GM21723 (cell line): ENCODE measurements at regions not wholly inside any gene's neighbourhood (a gene's known extent, or its start where the extent isn't known, plus 50 kb on each side); places are given as distances from the start of the nearest gene placed in this dataset.
"Not testable (repeated sequence)": the region's sequence is repeated elsewhere in the genome, so short reads cannot be mapped to it uniquely, and the experiment has no call there.

Experiments
- ATAC-seq: cut with Tn5 transposase; IDR thresholded peaks from one replicate; pipeline ENCODE4 v1.9.1; 2021; ENCODE audit warnings: mild to moderate bottlenecking, moderate library complexity; ENCODE audit not compliant: unreplicated experiment

GRCh38 chr10:31687663-31688482 lies 240.8 kb downstream of the ARHGAP12 start:
- no peak for ATAC-seq

DNA sequence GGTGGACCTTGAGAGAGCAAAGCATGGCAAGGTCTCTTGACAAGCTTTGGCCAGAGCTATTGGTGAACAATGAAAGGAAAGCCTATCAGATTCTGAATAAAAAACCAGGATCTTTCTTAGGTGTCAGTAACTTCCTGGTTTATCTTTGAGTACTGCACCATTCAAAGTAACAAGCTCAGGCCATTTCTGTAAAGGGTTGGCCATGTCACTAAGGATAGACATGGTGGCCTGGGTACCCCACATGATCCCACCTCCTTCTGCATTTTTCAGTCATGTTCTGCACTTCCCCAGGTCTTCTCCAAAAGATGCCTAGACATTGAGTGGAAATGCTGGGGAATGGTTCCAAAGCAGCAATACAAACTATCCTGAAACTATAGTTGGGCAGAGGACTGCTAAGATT lies 242.0 kb downstream of the ARHGAP12 start:
- ATAC-seq: no peak

DNA sequence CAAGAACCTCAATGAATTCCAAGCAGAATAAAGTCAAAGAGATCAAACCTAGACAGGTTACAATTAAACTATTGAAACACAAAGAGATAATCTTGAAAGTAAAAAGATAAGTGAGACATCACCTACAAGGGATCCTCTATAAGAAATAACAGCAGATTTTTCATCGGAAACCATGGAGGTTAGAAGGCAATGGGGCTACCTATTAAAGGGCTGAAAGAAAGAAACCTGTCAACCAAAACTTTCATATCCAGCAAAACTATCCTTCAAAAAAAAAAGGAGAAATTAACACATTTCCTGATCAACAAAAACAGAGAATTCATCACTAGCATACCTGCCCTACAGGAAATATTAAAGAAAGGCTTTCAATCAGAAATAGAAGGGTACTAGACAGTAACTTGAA lies 244.9 kb downstream of the ARHGAP12 start:
- no peak for ATAC-seq

DNA sequence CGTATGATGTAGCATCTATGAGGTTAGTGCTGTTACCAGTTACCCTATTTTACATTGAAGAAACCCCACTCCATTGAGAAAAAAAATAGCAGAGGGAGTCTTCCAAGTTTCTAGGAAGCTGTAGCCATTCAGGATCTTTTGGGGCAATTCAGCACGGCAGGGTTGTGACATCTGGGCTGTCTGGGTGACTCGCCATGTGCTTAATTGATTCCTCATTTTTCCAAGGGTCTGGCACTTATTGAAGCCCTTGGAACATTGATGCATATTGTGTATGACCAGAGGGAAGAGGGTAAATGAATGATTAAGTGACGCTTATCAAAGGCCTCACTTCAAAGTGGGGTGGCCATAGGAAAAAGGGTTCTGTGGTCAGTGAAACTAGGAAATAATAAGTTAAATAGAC lies 248.7 kb downstream of the ARHGAP12 start:
- ATAC-seq: no peak

- ATAC-seq: no peak
Measured at GRCh38 chr10:31678575-31679516, 249.8 kb downstream of the ARHGAP12 start.

DNA sequence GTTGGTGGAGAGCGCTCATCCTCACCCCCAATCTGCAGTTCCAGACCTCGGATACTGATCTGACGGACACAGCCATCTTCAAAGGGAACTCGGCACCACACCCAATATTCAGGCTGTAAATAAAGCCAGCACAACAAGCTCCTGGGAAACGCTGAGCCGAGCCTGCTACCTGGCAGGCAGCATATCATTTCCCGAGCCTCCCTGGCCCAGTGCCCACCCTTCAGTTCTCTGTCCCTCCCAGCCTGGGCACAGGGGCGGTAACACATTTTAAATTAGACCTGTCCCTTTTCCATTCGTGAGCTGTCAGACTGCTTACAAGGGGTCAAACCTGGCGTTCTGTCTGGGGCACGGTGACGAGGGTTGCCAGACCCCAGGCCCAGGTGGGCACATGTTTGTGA lies 250.5 kb downstream of the ARHGAP12 start:
- no peak for ATAC-seq

DNA sequence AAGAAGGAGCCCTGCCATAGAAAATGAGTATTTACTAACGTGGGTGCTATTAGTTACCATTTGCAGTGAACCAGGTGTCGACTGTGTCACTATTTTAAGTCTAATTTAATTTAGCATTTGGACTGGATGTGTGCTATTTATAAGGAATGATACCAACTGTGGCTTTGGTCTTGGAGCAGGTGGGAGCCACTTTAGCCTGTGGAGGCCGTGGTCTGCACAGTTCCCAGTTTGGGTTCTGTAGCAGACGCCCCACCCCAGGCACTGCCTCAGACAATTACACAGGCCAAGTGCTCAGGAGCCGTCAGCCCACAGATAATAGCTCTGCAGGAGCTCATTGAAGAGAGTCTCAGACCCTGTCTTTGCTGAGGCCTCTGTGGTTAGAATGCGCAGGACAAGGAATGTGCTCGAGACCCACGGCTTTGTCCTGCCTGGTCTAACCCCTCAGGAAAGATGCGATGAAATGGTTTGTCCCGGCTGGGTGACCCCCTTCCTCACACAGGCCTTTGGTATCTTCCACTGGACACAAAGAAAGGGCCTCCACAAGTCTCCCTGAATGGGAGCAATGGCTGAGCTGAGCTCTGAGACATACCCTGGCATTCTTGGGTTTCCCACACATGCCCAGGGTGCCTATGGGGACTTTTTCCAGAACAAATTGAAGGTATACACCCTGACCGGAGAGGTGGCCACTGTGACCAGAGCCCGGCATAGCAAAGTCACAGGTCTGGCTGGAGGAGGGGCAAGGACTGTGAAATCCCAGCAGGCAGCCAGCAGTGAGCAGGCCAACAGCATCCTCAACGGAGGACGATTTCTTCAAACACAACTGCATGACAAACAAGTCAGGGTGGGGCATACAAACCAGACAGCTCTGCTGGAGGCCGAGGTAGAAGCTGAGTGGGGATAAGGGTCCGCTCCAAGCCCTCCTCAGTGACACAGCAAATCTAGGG lies 251.2 kb downstream of the ARHGAP12 start:
- ATAC-seq: no peak

DNA sequence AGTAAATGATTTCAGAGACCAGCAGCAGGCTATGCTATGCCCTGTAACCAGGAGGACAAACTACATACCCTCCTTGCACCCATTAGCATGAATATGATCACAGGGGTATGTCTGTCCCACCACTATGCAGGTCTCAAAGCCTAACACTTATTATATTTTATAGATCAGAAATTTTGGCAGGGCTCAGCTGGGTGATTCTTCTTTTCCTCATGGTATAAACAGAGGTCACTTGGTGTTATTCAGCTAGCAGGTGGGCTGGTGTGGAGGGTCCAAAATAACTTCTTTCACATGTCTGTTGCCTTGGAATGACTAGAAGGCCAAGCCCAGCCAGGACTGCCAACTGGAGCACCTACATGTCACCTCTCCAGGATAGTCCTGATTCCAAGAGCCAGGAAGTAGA lies 252.9 kb downstream of the ARHGAP12 start:
- no peak for ATAC-seq

- ATAC-seq: no peak
Measured at GRCh38 chr10:31669357-31669756, 259.3 kb downstream of the ARHGAP12 start.

DNA sequence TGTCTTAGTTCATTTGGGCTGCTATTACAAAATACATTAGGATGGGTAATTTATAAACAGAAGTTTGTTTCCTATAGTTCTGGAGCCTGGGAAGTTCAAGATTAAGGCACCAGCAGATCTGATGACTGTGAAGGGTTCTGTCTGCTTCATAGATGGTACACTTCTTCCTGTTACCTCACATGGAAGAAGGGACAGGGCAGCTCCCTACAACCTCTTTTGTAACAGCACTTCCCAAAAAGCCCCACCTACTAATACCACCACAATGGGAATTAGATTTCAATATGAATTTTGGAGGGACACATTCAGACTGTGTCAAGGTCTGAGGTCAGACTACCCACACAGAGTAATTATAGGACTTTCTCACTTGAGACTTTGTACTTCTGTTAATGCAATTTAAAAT lies 260.3 kb downstream of the ARHGAP12 start:
- no peak for ATAC-seq

- not testable (repeated sequence) for ATAC-seq
Measured at GRCh38 chr10:31665764-31666279, 262.8 kb downstream of the ARHGAP12 start.

- no peak for ATAC-seq
Measured at GRCh38 chr10:31664803-31665202, 263.8 kb downstream of the ARHGAP12 start.

- not testable (repeated sequence) for ATAC-seq
Measured at GRCh38 chr10:31664071-31664470, 264.6 kb downstream of the ARHGAP12 start.

- no peak for ATAC-seq
Measured at GRCh38 chr10:31660300-31660699, 268.3 kb downstream of the ARHGAP12 start.

DNA sequence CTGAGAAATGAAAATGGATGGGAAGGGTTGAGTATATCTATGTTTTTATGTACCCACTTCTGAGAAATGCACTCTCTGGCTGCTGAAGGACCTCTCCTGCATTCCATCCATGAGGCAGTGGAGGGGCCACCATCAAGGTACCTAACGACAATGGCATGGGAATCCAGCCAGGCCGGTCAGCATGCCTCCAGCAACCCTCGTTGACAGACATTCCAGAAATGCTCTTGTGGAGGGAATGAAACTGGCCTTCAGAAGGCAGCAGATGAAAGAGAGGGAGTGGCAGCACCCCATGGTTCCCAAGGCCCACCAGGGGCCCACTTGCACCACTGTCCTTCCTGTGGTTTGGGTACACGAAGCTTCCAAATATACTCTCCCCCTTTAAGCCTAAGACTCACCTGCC lies 269.0 kb downstream of the ARHGAP12 start:
- ATAC-seq: no peak

DNA sequence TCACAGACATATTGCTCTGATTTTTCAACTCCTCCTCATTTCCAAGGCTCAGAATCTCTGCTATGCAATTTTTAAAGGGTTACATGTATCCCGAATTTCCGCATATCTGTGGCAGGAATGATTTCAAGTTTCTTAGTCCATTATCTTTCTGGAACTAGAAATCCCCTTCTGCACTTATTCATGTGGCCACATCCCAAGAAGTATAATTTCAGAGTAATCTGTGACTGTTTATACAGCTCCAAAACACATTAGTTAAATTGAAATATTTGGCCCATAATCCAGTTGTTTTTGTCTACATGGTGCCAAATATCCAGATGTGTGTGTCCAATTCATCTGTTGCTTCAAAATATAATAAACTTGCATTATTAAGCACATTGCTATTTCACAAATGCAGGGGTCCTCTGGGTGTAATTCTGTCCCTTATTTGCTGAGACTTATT lies 271.2 kb downstream of the ARHGAP12 start:
- no peak for ATAC-seq

DNA sequence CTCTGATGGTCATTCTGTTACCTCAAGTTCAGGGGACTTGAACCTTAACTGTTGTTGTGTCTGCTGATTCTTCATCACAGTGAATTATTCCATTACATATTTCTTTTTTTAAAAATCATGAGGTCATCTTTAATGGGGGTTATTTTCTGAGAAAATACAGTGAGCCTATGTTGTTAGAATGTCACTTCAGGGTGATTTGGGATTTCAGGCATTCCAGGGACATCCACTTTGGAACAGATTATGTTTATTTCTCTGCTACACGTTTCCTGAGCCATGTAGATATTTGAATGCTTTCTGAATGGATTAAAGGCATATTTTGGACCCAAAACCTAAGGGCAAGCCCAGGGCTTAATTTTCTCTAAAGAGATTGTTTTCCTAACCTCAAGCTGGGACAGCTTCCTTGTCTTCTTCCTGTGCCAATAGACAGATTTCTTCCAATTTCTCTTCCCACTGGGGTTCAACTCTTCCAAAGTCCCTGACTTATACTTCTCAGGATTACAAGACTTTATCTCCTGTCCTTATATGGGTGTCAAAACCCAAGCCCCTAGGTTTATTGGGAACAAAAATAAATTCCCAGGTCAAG lies 271.7 kb downstream of the ARHGAP12 start:
- no peak for ATAC-seq

DNA sequence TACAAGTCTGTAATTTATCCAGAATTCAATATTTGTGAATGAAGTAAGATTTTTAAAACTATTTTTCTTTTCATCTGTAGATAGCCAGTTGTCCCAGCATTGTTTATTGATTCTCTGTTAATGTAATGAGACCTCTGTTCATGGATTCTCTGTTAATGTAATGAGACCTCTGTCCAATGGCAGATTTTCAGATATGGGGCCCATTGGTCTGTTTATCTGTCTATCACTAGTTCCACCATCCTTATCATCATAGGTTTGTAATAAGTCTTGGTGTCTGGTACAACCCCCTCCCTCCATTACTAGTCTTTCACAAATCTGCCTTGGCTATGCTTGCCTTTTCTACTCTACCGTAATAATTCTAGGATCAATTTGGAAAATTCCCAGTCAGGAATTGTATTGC lies 276.6 kb downstream of the ARHGAP12 start:
- no peak for ATAC-seq

GRCh38 chr10:31650010-31650409 lies 278.6 kb downstream of the ARHGAP12 start:
- no peak for ATAC-seq

GRCh38 chr10:31648966-31649365 lies 279.7 kb downstream of the ARHGAP12 start:
- ATAC-seq: no peak
